Bronchial epithelial cell (primary cell): ENCODE measurements at regions not wholly inside any gene's neighbourhood (a gene's known extent, or its start where the extent isn't known, plus 50 kb on each side); places are given as distances from the start of the nearest gene placed in this dataset.

Experiments
- DNase-seq: peaks from one replicate; pipeline ENCODE4 v3.0.0-alpha.2; 2010; ENCODE audit warnings: low read depth
- FAIRE-seq: peaks from 2 replicates; lab custom pipeline; 2011; peaks lifted over from hg19 to GRCh38; lab: Jason Lieb, UNC
- H3K27me3 ChIP-seq: 2 replicates; pipeline ENCODE4 v1.5.1; 2011; ENCODE audit warnings: low read length; ENCODE audit not compliant: control insufficient read depth, insufficient read depth
- H3K36me3 ChIP-seq: 2 replicates; pipeline ENCODE4 v1.5.1; 2011; ENCODE audit warnings: low read length; ENCODE audit not compliant: control insufficient read depth, insufficient read depth
- H3K4me3 ChIP-seq: 2 replicates; pipeline ENCODE4 v1.5.1; 2011; ENCODE audit warnings: mild to moderate bottlenecking, low read depth, low read length, control low read depth
- TF ChIP-seq, protein P1 (sequence below): IDR thresholded peaks from 2 replicates; pipeline ENCODE4 v1.5.1; 2011; ENCODE audit warnings: mild to moderate bottlenecking, moderate library complexity, low read length, control low read depth, inconsistent platforms; ENCODE audit not compliant: insufficient read depth, severe bottlenecking

- TF ChIP-seq, protein P1, sequence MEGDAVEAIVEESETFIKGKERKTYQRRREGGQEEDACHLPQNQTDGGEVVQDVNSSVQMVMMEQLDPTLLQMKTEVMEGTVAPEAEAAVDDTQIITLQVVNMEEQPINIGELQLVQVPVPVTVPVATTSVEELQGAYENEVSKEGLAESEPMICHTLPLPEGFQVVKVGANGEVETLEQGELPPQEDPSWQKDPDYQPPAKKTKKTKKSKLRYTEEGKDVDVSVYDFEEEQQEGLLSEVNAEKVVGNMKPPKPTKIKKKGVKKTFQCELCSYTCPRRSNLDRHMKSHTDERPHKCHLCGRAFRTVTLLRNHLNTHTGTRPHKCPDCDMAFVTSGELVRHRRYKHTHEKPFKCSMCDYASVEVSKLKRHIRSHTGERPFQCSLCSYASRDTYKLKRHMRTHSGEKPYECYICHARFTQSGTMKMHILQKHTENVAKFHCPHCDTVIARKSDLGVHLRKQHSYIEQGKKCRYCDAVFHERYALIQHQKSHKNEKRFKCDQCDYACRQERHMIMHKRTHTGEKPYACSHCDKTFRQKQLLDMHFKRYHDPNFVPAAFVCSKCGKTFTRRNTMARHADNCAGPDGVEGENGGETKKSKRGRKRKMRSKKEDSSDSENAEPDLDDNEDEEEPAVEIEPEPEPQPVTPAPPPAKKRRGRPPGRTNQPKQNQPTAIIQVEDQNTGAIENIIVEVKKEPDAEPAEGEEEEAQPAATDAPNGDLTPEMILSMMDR: no peak
- Histone ChIP-seq H3K4me3 (no peak overlapping the region), H3K27me3 (no peaks in the 10 kb centered on the region), H3K36me3 (no peaks in the 10 kb centered on the region)
- FAIRE-seq (no peak), DNase-seq (peak; percentile 63)
Measured at GRCh38 chr17:72332367-72332766, 211.5 kb downstream of the SOX9 start.

GRCh38 chr17:72333570-72333969 lies 212.8 kb downstream of the SOX9 start:
- no peaks in the 10 kb centered on the region for H3K36me3 ChIP-seq
- no peak overlapping the region for H3K4me3 ChIP-seq
- FAIRE-seq: no peak
- H3K27me3 ChIP-seq: no peaks in the 10 kb centered on the region
- TF ChIP-seq, protein P1: no peak
- DNase-seq: no peak

GRCh38 chr17:72334205-72334604 lies 213.4 kb downstream of the SOX9 start:
- Histone ChIP-seq H3K4me3 (no peak overlapping the region), H3K36me3 (no peaks in the 10 kb centered on the region), H3K27me3 (no peaks in the 10 kb centered on the region)
- TF ChIP-seq, protein P1: no peak
- no peak for FAIRE-seq
- DNase-seq: no peak

- TF ChIP-seq, protein P1: no peak
- FAIRE-seq: no peak
- Histone ChIP-seq H3K27me3 (no peaks in the 10 kb centered on the region), H3K4me3 (no peak overlapping the region), H3K36me3 (no peaks in the 10 kb centered on the region)
- DNase-seq: no peak
Measured at GRCh38 chr17:72336026-72336803, 215.4 kb downstream of the SOX9 start.

GRCh38 chr17:72336804-72337070 lies 215.9 kb downstream of the SOX9 start:
- H3K27me3 ChIP-seq: no peaks in the 10 kb centered on the region
- no peak overlapping the region for H3K4me3 ChIP-seq
- no peaks in the 10 kb centered on the region for H3K36me3 ChIP-seq
- FAIRE-seq: no peak
- DNase-seq: no peak
- TF ChIP-seq, protein P1: no peak

DNA sequence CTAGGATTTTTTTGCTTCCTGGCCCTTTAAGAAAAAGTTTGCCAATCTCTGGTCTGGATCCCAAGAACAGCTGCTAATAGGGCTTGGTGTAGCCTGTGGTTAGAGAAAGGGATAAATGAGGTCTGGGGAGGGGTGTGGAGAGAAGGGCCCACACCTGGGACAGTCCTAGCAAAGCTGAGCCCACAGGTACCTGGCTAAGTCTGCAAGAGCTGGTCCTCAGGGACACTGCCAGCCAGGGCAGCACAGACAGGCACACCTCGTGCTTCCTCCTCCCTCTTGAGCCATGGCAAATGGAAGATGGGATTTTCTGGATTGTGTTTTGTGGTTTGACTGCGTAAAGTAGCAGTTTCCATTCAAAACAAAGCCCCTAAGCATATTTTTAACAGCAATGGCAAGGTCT lies 217.5 kb downstream of the SOX9 start:
- Histone ChIP-seq H3K27me3 (no peaks in the 10 kb centered on the region), H3K4me3 (no peak overlapping the region), H3K36me3 (no peaks in the 10 kb centered on the region)
- TF ChIP-seq, protein P1: no peak
- FAIRE-seq: peak; percentile 66
- no peak for DNase-seq
